ENCODE measurements at regions not wholly inside any gene's neighbourhood (a gene's known extent, or its start where the extent isn't known, plus 50 kb on each side); places are given as distances from the start of the nearest gene placed in this dataset.

DNA sequence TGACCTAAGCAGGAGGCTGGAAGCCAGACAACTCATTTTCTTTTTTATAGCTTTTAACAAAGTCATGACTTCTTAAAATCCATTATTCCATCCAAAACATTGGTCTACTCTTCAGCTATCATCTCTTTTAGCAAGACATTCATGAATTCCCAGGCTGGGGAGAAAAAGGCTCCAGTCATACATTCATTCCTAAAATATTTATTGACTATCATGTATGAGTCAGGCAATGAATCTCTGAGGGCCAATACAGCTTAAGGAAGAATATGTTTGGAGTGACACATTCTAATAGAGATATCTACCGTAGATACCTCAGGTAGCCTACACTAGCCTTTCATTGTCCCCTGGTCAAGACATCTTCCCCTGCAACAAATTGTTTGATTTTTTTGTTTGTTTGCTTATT is 196.4 kb upstream of the NANOGP8 start:
- TF ChIP-seq CTCF (conservative IDR thresholded peaks at IDR 0.05) (no peak), ZFX (IDR thresholded peaks at IDR 0.05) (no peak)
